Neural progenitor cell (in vitro differentiated cells): ENCODE measurements at regions not wholly inside any gene's neighbourhood (a gene's known extent, or its start where the extent isn't known, plus 50 kb on each side); places are given as distances from the start of the nearest gene placed in this dataset.

Experiments
- CTCF ChIP-seq: fragments of 200-600 bp; sonication (generic); IDR thresholded peaks from 2 replicates; pipeline ENCODE4 v1.5.1; 2017; ENCODE audit warnings: antibody characterized with exemption, mild to moderate bottlenecking
- EZH2 ChIP-seq: fragments of 200-600 bp; sonication (generic); IDR thresholded peaks from 2 replicates; pipeline ENCODE4 v1.6.1; 2017; ENCODE audit warnings: antibody characterized with exemption, mild to moderate bottlenecking, moderate library complexity

GRCh38 chr5:26579712-26580111 is 458.7 kb downstream of the CDH9 start:
- TF ChIP-seq CTCF (no peak), EZH2 (no peak)
